Neural cell (in vitro differentiated cells): ENCODE measurements at regions not wholly inside any gene's neighbourhood (a gene's known extent, or its start where the extent isn't known, plus 50 kb on each side); places are given as distances from the start of the nearest gene placed in this dataset.

Experiments
- H2AFZ ChIP-seq: fragments of 200-600, 300-800 bp; sonication (generic), shearing (Covaris generic); 2 replicates; pipeline ENCODE4 v1.6.0; 2014; ENCODE audit warnings: low read depth, mild to moderate bottlenecking, antibody characterized with exemption, low read length, moderate library complexity
- H3F3A ChIP-seq: fragments of 200-600 bp; shearing (Covaris generic); 2 replicates; pipeline ENCODE4 v1.6.1; 2016; ENCODE audit warnings: mild to moderate bottlenecking, moderate library complexity, mixed read lengths, antibody characterized with exemption, low read length; ENCODE audit not compliant: insufficient read depth, poor library complexity, severe bottlenecking
- H3K27ac ChIP-seq: fragments of 200-600, 300-800 bp; sonication (generic), shearing (Covaris generic); 2 replicates; pipeline ENCODE4 v1.5.1; 2014; ENCODE audit warnings: mild to moderate bottlenecking, low read length, moderate library complexity
- H3K27me3 ChIP-seq: fragments of 300-800, 200-600 bp; sonication (generic), shearing (Covaris generic); 2 replicates; pipeline ENCODE4 v1.6.0; 2014; ENCODE audit warnings: mild to moderate bottlenecking, low read depth, low read length, moderate library complexity; ENCODE audit not compliant: insufficient read depth
- H3K36me3 ChIP-seq: fragments of 300-800, 200-600 bp; sonication (generic), shearing (Covaris generic); 2 replicates; pipeline ENCODE4 v1.5.1; 2014; ENCODE audit warnings: mild to moderate bottlenecking, antibody characterized with exemption, low read length, moderate library complexity; ENCODE audit not compliant: insufficient read depth
- H3K4me2 ChIP-seq: fragments of 300-800, 200-600 bp; sonication (generic), shearing (Covaris generic); 2 replicates; pipeline ENCODE4 v1.6.0; 2014; ENCODE audit warnings: mild to moderate bottlenecking, low read length
- H3K4me3 ChIP-seq: fragments of 300-800, 200-600 bp; sonication (generic), shearing (Covaris generic); 2 replicates; pipeline ENCODE4 v1.5.1; 2014; ENCODE audit warnings: mild to moderate bottlenecking, low read length, moderate library complexity
- H3K79me2 ChIP-seq: fragments of 200-600 bp; shearing (Covaris generic); replicated peaks from 2 replicates; pipeline ENCODE4 v1.6.0; 2014; ENCODE audit warnings: mild to moderate bottlenecking, low read length, moderate library complexity; ENCODE audit not compliant: insufficient read depth
- H3K9ac ChIP-seq: fragments of 300-800, 200-600 bp; sonication (generic), shearing (Covaris generic); 2 replicates; pipeline ENCODE4 v1.6.1; 2016; ENCODE audit warnings: mild to moderate bottlenecking, low read length, mixed read lengths
- H3K9me2 ChIP-seq: fragments of 200-600 bp; shearing (Covaris generic); 2 replicates; pipeline ENCODE4 v1.6.1; 2016; ENCODE audit warnings: mild to moderate bottlenecking, low read length, mixed read lengths; ENCODE audit not compliant: insufficient read depth
- H3K9me3 ChIP-seq: fragments of 200-600, 300-800 bp; sonication (generic), shearing (Covaris generic); 2 replicates; pipeline ENCODE4 v1.6.1; 2016; ENCODE audit warnings: mild to moderate bottlenecking, mixed run types, low read length, moderate library complexity, mixed read lengths
- H4K20me1 ChIP-seq: fragments of 200-600 bp; shearing (Covaris generic); 2 replicates; pipeline ENCODE4 v1.6.1; 2016; ENCODE audit warnings: mild to moderate bottlenecking, mixed run types; ENCODE audit not compliant: insufficient read depth
- EP300 ChIP-seq: fragments of 450-650 bp; conservative IDR thresholded peaks from 2 replicates; pipeline ENCODE4 v1.6.1; 2014; ENCODE audit warnings: antibody characterized with exemption, mild to moderate bottlenecking, moderate library complexity; ENCODE audit not compliant: poor library complexity, severe bottlenecking
- EZH2 ChIP-seq: fragments of 200-600, 300-800 bp; shearing (Covaris generic), sonication (generic); IDR thresholded peaks from 2 replicates; pipeline ENCODE4 v1.6.1; 2014; ENCODE audit warnings: antibody characterized with exemption, low read length, borderline replicate concordance, mild to moderate bottlenecking; ENCODE audit not compliant: insufficient read depth, poor library complexity, severe bottlenecking
- MXI1 ChIP-seq: fragments of 450-650 bp; conservative IDR thresholded peaks from 2 replicates; pipeline ENCODE4 v1.6.1; 2014; ENCODE audit warnings: antibody characterized with exemption, mild to moderate bottlenecking; ENCODE audit not compliant: poor library complexity, severe bottlenecking
- POLR2AphosphoS5 ChIP-seq: IDR thresholded peaks from 2 replicates; pipeline ENCODE4 v1.6.1; 2012
- RAD21 ChIP-seq: fragments of 450-650 bp; conservative IDR thresholded peaks from 2 replicates; pipeline ENCODE4 v1.6.1; 2014; ENCODE audit warnings: antibody characterized with exemption, mild to moderate bottlenecking, moderate library complexity
- SMC3 ChIP-seq: fragments of 450-650 bp; conservative IDR thresholded peaks from 2 replicates; pipeline ENCODE4 v1.6.1; 2014; ENCODE audit warnings: antibody characterized with exemption, mild to moderate bottlenecking, moderate library complexity; ENCODE audit not compliant: poor library complexity
- TAF1 ChIP-seq: IDR thresholded peaks from 2 replicates; pipeline ENCODE4 v1.6.1; 2012; ENCODE audit warnings: low read depth
- TF ChIP-seq, protein P1 (sequence below): fragments of 450-650 bp; IDR thresholded peaks from 2 replicates; pipeline ENCODE4 v1.5.1; 2014; ENCODE audit warnings: antibody characterized with exemption, mild to moderate bottlenecking, moderate library complexity; ENCODE audit not compliant: poor library complexity, severe bottlenecking
- TF ChIP-seq, protein P2 (sequence below): IDR thresholded peaks from 2 replicates; pipeline ENCODE4 v1.6.1; 2012; ENCODE audit warnings: borderline replicate concordance

DNA sequence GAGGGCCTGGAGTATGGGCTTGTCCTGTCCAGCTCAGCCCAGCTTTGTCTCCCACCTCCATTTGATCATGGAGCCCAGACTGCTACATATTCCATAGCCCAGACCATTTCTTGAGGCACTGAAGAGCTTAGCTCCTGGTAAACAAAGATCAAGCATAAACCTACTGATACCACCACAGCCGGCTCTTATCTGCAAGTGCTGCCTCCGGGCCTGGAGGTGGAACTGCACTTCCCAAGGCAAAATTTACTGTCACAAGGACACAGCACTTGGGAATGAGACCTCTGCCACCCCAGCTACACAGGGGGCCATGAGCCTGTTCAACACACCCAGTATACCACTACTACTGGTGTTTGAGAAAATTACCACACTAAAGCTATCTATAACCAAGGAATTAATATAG is 53.7 kb upstream of the PLSCR5 start:
- H3K4me2 ChIP-seq, result no peak overlapping the region
- H3F3A ChIP-seq, result no peaks in the 10 kb centered on the region
- H4K20me1 ChIP-seq, result no peaks in the 10 kb centered on the region
- TF ChIP-seq POLR2AphosphoS5 (no peak), MXI1 (no peak), SMC3 (no peak), RAD21 (no peak), EP300 (no peak), EZH2 (no peak), TAF1 (no peak)
- TF ChIP-seq, protein P1, sequence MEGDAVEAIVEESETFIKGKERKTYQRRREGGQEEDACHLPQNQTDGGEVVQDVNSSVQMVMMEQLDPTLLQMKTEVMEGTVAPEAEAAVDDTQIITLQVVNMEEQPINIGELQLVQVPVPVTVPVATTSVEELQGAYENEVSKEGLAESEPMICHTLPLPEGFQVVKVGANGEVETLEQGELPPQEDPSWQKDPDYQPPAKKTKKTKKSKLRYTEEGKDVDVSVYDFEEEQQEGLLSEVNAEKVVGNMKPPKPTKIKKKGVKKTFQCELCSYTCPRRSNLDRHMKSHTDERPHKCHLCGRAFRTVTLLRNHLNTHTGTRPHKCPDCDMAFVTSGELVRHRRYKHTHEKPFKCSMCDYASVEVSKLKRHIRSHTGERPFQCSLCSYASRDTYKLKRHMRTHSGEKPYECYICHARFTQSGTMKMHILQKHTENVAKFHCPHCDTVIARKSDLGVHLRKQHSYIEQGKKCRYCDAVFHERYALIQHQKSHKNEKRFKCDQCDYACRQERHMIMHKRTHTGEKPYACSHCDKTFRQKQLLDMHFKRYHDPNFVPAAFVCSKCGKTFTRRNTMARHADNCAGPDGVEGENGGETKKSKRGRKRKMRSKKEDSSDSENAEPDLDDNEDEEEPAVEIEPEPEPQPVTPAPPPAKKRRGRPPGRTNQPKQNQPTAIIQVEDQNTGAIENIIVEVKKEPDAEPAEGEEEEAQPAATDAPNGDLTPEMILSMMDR, result no peak
- TF ChIP-seq, protein P2, sequence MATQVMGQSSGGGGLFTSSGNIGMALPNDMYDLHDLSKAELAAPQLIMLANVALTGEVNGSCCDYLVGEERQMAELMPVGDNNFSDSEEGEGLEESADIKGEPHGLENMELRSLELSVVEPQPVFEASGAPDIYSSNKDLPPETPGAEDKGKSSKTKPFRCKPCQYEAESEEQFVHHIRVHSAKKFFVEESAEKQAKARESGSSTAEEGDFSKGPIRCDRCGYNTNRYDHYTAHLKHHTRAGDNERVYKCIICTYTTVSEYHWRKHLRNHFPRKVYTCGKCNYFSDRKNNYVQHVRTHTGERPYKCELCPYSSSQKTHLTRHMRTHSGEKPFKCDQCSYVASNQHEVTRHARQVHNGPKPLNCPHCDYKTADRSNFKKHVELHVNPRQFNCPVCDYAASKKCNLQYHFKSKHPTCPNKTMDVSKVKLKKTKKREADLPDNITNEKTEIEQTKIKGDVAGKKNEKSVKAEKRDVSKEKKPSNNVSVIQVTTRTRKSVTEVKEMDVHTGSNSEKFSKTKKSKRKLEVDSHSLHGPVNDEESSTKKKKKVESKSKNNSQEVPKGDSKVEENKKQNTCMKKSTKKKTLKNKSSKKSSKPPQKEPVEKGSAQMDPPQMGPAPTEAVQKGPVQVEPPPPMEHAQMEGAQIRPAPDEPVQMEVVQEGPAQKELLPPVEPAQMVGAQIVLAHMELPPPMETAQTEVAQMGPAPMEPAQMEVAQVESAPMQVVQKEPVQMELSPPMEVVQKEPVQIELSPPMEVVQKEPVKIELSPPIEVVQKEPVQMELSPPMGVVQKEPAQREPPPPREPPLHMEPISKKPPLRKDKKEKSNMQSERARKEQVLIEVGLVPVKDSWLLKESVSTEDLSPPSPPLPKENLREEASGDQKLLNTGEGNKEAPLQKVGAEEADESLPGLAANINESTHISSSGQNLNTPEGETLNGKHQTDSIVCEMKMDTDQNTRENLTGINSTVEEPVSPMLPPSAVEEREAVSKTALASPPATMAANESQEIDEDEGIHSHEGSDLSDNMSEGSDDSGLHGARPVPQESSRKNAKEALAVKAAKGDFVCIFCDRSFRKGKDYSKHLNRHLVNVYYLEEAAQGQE, result no peak
- no peaks in the 10 kb centered on the region for H3K79me2 ChIP-seq
- H3K9me2 ChIP-seq, result no peaks in the 10 kb centered on the region
- H2AFZ ChIP-seq, result no peak overlapping the region
- H3K9ac ChIP-seq, result no peak overlapping the region
- H3K27me3 ChIP-seq, result no peaks in the 10 kb centered on the region
- no peaks in the 10 kb centered on the region for H3K9me3 ChIP-seq
- H3K36me3 ChIP-seq, result no peaks in the 10 kb centered on the region
- no peak overlapping the region for H3K27ac ChIP-seq
- H3K4me3 ChIP-seq, result no peak overlapping the region

DNA sequence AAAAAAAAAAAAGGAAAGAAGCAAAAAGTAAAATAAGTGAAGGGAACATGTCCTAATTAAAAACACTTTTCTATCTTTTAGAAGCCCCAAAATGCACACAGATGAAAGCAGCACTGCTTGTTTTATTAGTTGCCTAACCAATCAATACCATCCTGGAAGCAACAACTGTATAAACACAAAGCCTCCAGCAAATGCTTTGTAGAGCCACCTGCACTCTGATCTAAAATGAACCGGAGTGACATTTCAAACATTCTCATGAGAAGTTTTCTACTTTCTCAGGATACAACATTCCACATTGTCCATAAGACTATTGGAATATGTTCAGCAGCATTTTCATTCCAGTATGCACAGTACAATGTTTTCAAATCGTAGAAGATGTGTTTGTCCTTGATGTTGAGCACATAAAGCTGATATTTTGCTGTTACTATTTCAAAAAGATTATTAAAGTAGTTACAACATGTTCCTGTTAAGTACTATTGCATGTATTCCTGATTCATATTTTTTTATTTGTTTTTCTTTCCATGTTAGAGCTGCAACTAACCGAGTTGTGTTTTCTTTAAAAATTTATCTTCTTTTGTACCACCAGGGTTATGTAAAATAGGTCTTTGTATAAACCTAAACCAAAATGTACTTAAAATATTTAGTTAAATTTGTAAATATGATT is 50.3 kb upstream of the PLSCR5 start:
- Histone ChIP-seq H3K9me2 (no peaks in the 10 kb centered on the region), H3K79me2 (no peaks in the 10 kb centered on the region), H3K27me3 (no peaks in the 10 kb centered on the region), H2AFZ (no peak overlapping the region), H3K4me3 (no peak overlapping the region), H3K9ac (no peak overlapping the region), H4K20me1 (no peaks in the 10 kb centered on the region), H3K27ac (no peak overlapping the region), H3F3A (no peaks in the 10 kb centered on the region), H3K36me3 (no peaks in the 10 kb centered on the region), H3K9me3 (no peaks in the 10 kb centered on the region), H3K4me2 (no peak overlapping the region)
- no peak for TF ChIP-seq EP300
- TF ChIP-seq POLR2AphosphoS5, result no peak
- TF ChIP-seq, protein P1, result no peak
- no peak for TF ChIP-seq MXI1
- no peak for TF ChIP-seq RAD21
- TF ChIP-seq SMC3, result no peak
- no peak for TF ChIP-seq TAF1
- TF ChIP-seq EZH2, result no peak
- TF ChIP-seq, protein P2, result no peak
